GM18867 (cell line): ENCODE measurements at regions not wholly inside any gene's neighbourhood (a gene's known extent, or its start where the extent isn't known, plus 50 kb on each side); places are given as distances from the start of the nearest gene placed in this dataset.
"Not testable (repeated sequence)": the region's sequence is repeated elsewhere in the genome, so short reads cannot be mapped to it uniquely, and the experiment has no call there.

ENCODE experiments used
- ATAC-seq: cut with Tn5 transposase; IDR thresholded peaks from one replicate; pipeline ENCODE4 v1.9.1; 2021; ENCODE audit warnings: mild to moderate bottlenecking, moderate library complexity; ENCODE audit not compliant: unreplicated experiment

DNA sequence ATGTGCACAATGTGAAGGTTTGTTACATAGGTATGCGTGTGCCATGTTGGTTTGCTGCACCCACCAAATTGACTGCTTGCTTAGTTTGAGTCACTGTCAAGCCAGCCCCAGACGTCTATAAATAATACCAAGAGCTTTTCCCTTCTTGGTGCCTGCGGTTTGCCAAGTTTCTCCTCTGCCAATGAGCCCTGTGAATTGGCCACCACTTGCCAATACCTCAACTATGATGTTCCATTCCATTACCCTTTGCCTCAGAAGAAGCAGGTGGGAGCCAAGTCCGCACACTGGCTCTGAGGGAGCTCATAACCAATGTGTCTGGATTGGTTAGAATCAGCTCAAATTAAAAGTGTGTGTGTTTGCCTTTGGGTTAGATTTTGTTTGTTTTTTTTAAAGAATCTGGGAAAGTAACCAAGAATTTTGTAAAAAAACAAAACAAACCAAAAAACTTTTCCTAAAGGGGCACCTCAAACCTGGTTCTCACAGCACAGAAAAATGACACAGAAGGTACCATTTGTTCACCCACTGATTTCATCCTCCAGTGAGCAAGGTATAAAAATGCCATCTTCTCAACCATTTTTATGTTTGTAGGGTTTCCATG, 209.3 kb upstream of the PRNP start:
- no peak for ATAC-seq

DNA sequence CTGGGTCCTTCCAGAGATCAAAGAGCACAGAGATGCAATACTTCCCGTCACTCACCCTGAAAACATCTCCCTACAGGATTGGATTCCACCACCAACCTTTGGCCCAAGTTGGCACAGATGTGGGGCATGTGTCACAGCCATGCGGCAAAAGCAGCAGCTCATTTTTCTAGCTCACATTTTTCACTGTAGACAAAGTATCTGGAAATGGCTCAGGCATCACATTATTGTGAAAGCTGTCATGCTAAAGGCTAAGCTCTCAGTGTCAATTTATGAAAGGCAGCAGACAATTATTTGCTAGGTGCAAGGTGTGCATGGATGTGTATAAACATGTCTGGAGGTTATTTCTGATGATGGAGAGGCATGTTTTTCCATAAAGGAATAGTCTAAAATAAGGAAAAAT, 213.3 kb upstream of the PRNP start:
- ATAC-seq = no peak

DNA sequence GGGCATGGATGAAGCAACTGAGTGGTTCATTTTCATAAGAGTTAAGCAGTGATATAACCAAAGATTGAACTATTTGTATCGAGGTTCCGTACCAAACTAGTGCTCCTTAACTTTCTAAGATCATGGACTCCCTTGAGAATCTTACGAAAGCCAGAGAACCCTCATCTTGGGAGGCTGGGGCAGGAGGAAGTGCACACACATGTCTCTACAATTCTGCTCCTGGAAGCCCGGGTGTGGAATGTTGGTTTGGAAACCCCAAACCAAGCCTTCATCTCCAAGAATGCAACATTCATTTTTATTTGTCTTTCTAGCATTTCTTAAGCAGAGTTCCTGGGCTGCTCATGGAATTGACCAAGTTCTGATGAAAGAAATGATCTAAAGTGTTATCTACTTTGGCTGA, 215.0 kb upstream of the PRNP start:
- no peak for ATAC-seq

DNA sequence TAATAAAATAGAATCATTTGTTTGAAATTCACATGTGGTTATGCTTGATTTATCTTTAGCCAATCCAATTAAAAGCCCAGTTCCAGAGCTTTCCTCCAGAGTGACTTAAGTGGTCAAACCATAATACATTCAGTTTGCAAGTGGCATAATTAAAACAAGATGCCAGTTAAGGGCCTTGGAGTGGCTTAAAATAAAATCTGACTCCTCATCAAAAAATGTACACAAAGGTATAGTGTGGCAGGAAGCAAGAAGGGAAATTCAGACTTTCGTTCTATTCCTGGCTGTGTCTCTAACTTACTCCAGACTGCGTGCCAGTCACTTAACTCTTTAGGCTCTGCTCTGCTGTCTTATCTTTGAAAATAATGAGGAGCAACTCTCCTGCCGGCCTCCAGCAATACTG, 215.9 kb upstream of the PRNP start:
- ATAC-seq = no peak

DNA sequence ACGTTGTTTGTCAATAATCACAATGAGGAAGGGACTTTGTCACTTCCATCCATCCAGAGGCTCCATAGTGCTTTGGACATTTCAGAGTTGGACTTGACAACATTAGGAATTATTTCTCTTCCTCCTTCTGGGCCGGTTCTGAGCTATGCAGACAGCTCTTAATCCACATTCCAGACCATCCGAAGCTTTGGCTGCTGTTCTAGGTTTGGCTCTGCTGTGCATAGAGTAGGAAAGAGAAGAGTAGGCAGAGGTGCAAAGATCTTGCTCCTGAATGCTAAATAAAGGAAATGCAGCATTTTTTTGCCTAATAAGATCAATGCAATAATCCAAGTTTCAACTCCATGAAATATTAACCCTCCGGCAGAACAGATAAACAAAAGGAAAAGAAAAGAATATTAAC, 216.3 kb upstream of the PRNP start:
- ATAC-seq = no peak

DNA sequence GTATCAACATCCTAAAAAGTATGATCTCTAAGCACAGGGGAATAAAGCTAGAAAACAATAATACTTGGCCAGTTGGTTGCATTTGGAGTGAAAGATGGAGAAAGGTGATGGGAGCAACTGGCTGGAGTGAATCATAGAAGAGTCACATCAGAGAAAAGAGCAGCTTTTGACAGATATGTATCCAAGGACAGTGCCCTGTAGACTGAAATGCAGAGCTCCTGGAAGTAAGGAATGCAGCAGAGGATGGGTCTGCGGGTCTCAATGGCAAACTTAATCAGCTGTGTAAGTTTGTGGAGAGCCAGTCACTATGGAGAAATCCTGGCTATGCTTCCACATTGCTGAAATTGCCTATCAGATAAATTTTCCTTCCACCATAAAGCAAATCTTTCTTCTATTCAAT, 218.1 kb upstream of the PRNP start:
- no peak for ATAC-seq

- no peak for ATAC-seq
Observed at GRCh38 chr20:4465855-4466545, 216.9 kb upstream of the ADRA1D start.

- no peak for ATAC-seq
Observed at GRCh38 chr20:4465212-4465611, 216.1 kb upstream of the ADRA1D start.

DNA sequence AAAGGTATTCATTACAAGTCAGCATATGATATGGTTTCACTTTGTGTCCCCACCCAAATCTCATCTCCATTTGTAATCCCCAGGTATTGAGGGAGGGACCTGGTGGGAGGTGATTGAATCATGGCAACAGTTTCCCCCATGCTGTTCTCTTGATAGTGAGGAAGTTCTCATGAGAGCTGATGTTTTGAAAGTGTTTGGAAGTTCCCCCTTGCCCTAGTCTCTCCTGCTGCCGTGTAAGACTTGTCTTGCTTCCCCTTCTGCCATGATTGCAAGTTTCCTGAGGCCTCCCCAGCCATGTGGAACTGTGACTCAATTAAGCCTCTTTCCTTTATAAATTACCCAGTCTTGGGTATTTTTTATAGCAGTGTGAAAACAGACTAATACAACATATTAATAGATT, 213.7 kb upstream of the ADRA1D start:
- ATAC-seq = not testable (repeated sequence)

- no peak for ATAC-seq
Observed at GRCh38 chr20:4459081-4459480, 210.0 kb upstream of the ADRA1D start.

- no peak for ATAC-seq
Observed at GRCh38 chr20:4457566-4458543, 208.8 kb upstream of the ADRA1D start.

- ATAC-seq = no peak
Observed at GRCh38 chr20:4455996-4456395, 206.9 kb upstream of the ADRA1D start.

- no peak for ATAC-seq
Observed at GRCh38 chr20:4455301-4455701, 206.2 kb upstream of the ADRA1D start.

DNA sequence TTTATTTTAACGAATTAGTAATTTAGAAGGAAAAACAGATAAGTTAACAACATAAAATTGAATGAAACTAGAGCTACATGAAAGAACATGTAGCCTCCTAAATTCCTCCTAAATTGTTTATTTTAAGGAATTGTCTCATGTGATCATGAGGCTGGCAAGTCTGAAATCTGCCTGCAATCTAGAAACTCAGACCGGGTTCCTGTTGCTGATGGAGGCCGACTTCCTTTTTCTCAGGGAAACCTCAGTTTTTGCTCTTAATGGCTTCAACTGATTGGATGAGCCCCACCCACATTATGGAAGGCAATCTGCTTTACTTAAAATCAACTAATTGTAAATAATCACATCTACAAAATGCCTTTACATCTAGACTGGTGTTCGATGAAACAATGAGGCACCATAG, 205.0 kb upstream of the ADRA1D start:
- ATAC-seq = no peak

- ATAC-seq = no peak
Observed at GRCh38 chr20:4453359-4453758, 204.3 kb upstream of the ADRA1D start.

- ATAC-seq = no peak
Observed at GRCh38 chr20:4451487-4452081, 202.5 kb upstream of the ADRA1D start.

- no peak for ATAC-seq
Observed at GRCh38 chr20:4449957-4450715, 201.0 kb upstream of the ADRA1D start.

DNA sequence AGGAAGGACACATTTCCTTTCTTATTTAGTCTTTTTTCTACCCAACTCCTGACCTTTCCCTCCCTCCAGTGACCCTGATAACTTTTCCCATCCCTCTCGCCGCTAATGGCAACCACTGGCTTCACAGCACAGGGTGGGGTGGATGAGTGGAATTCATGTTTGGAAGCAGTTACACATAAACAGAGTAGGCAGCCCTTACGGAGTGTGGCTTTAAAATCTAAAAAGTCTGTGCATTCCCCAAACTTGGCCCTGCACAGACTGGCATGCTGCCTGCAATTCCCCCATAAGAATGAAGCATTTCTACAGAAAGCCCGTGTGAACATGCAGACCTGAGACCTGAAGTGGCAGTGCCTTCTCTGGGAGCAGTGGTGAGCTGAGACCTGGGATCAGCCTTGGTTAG, 196.7 kb upstream of the ADRA1D start:
- ATAC-seq = no peak

DNA sequence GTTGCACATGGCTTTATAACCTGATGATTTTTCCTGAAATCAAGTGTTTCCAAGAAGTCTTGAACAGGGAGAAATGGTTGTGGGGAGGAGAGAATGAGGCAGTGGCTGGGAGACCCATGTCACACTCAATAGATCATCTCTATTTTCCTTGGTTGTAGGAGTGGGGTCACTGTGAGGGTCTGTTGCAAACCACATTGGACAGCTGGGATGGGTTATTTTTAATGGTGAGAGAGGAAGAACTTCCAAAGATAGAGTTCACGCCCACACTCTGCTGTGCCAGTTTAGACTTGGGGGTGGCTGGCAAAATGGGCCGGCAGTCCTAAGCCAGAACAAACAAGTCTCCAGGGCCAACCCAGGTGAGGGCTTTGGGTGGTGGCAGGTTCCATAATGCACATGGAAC, 196.2 kb upstream of the ADRA1D start:
- no peak for ATAC-seq

DNA sequence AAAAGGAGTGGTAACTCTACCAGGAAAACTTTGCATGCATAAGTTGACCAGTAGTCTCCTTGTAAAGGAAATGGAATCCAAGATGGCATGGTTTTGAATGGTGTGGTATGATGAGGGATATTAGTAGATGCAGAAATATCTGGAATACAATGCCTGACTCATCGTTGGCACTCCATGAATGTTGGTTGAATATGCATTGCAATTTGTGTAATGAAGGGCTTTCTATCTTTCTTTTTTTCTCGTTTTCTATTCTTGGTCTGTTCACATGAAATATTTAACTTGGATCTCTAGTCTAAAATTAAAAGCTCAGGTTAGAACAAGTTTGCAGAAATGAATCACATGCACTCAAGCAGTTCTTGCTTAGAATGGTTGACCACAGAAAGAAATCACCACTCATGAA, 195.3 kb upstream of the ADRA1D start:
- no peak for ATAC-seq

GRCh38 chr20:4443016-4443415, 193.9 kb upstream of the ADRA1D start:
- ATAC-seq = no peak
